Stimulated activated CD8-positive, alpha-beta memory T cell treated with anti-CD3 and anti-CD28 coated beads, Interleukin-15, amount 100 ng/mL, for 48 hours (primary cell): ENCODE measurements at regions not wholly inside any gene's neighbourhood (a gene's known extent, or its start where the extent isn't known, plus 50 kb on each side); places are given as distances from the start of the nearest gene placed in this dataset.
"Not testable (repeated sequence)": the region's sequence is repeated elsewhere in the genome, so short reads cannot be mapped to it uniquely, and the experiment has no call there.

Experiments used
- DNase-seq, 2 donors: peaks; one replicate each; pipeline ENCODE4 v3.0.0-alpha.2; 2020; ENCODE audit warnings: low read depth in 2 of 2

DNA sequence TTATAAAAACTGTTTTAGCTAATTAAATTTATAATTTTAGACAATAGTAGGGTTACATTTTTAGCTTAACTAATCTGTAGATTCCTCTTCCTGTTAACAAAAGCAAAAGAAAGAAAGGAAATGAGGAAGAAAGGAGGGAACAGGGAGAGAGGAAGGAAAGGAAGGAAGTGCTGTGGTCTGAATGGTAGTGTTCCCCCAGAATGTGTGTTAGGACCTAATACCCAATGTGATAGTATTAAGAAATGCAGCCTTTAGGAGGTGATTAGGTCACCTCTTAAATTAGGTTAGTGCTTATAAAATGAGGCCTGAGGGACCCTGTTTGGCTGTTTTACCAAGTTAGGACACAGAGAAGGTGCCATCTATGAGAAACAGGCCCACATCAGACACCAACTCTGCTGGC, 136.9 kb upstream of the SAMSN1 start:
- no peak for DNase-seq

DNA sequence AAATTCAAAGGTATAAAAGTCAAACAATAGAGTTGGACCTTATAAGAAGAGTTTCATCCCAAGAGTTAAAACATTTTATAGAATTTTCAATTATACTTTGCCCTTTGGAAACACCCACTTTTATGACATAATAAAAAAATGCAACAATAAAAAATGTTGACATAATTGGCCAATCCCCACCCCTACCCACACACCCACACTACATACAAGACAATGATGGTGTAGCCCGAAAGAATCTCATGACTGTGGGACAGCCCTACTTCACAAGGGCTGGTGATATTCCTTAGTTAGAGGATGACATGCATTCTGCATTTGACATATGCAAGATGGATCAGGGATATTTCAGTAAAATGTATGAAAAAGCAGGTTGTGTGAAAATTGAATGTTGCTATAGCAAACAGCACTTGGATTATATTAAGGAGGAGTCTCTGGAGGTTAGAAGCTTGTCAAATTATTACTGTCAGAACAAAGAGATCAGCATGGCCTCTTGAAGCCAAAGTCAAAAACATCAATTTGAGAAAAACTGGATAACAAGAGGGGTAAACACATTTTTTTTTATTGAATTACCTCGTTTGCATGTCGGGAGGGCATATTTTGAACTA, 133.0 kb upstream of the SAMSN1 start:
- no peak for DNase-seq

DNA sequence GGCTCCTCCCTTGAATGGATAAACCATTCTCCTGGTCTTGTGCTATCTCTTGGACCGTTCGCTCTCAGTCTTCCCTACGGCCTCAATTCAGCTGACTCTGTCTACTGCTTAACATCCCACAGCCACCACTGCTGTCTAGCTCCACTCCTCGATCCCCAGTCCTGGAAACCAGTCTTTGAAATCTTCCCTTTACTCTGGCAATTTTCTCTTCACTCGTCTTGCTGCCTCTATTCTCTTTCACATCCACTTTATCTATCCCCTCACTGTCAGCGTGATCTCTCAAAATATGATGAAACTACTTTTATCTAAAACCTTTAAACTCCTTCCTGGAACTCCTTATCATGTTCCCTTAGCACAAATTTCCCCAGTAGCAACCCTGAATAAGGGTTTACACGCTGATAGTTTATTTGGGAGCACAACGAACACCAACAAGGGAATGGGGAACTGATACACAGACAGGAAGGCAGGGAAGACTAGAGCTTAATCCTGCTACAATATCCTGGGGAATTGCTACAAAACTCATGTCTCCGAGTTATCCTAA, 131.6 kb upstream of the SAMSN1 start:
- no peak for DNase-seq

DNA sequence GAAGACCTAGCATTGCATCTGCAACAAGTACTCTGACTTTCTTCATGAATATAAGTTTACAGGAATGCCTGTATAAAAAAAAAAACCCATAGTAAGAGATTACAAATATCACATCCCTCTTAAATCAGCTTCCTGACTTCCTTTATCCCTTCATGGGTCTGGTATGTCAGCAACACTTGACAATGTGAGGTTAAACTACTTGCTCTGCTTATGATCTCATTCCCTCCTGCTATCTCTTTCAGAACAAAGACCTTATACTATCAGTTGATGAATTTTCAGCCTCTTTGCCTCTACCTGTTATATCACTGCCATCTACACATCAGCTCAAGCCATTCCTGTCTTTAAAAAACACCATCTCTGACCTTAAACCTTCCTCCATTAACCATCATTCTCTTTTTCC, 130.9 kb upstream of the SAMSN1 start:
- DNase-seq: no peak

DNA sequence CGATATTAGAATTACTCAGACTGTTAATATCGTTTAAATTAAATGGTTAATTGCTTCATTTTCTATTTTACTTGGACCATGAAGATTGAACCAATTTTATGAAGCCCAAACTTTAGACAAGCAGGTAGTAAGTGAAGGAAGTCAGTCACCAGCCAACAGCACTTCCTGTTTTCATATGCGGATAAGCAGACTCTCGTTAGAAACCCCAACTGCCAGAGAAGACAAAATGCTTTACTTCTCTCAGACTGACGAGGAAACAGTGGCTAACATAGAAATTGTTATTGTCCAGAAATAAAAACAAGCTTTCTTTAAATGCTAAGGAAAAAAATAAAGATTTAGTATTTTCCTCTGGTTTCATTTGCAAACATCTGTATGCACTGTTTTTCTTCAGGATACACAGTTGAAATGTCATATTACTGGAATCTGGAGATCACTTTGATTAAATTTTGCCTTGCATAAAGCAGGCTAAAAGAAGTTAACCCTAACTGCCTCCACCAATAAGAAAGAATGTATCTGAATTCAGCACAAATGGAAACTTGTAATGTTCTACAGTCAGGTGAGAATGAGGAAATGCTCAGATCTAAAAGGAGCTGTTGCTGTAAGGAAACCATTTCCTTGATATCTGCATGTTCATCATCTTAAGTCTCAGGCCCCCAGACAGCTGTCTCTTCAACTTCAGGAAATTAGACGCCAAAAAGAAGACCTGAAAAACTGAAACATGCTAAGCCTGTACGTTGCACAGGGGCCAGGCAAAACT, 129.8 kb upstream of the SAMSN1 start:
- DNase-seq: no peak

DNA sequence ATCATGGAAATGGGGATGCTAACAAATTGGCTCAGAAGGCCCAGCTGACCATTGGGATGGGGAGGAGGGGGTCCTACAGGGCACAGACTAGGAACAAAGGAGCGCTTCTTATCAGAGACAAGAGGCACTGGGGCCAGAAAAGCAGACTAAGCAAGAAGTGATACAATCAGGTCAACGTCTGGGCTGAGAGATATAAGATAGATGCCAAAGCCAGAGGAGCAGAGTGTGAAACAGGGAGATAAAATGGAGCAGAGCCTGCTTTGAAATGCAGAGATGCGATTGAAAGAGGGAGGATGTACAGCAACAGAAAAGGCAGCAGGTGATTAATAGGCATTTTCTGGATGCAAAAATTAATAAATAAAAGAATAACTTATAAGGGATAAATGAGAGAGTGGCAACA, 127.5 kb upstream of the SAMSN1 start:
- DNase-seq: no peak

DNA sequence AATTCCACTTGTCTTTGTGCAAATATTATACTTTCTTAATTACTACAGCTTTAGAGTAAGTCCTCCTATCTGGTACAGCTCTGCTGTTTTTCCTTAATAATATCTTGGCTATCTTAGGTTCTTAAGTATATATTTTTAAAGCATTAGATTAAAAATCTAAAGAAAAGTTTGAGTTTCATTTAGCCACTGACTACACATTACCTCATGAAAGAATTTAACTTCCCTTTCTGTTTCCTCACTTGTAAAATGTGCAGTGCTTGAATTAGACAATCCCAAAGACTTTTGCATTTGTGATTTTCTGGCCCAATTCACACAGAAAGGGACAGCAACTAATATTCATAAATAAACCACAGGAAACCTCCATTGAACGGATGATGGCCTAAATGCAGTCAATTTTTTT, 126.4 kb upstream of the SAMSN1 start:
- DNase-seq: no peak

DNA sequence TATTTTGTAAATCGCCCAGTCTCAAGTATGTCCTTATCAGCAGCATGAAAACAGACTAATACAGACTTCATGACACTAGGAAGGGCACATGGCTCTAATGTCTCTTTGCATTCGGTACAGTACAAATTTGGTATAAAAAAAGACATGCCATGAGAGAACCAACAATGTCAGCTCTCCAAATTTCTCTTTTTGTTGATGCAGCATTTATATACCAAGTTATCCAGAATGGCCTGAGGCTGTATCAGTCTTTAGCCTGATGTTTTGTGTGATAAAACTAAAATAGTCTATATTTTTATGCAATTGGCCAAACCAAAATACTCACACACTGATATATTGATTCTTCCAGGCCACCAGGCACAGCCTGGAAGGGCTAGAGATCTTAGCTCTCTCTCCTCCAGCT, 124.3 kb upstream of the SAMSN1 start:
- no peak for DNase-seq

DNA sequence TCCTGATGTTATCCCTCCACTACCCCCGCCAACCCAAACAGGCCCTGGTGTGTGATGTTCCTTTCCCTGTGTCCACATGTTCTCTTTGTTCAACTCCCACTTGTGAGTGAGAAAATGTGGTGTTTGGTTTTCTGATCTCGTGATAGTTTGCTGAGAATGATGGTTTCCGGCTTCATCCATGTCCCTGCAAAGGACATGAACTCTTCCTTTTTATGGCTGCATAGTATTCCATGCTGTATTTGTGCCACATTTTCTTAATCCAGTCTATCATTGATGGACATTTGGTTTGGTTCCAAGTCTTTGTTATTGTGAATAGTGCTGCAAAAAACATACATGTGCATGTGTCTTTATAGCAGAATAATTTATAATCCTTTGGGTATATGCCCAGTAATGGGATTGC, 123.0 kb upstream of the SAMSN1 start:
- not testable (repeated sequence) for DNase-seq

DNA sequence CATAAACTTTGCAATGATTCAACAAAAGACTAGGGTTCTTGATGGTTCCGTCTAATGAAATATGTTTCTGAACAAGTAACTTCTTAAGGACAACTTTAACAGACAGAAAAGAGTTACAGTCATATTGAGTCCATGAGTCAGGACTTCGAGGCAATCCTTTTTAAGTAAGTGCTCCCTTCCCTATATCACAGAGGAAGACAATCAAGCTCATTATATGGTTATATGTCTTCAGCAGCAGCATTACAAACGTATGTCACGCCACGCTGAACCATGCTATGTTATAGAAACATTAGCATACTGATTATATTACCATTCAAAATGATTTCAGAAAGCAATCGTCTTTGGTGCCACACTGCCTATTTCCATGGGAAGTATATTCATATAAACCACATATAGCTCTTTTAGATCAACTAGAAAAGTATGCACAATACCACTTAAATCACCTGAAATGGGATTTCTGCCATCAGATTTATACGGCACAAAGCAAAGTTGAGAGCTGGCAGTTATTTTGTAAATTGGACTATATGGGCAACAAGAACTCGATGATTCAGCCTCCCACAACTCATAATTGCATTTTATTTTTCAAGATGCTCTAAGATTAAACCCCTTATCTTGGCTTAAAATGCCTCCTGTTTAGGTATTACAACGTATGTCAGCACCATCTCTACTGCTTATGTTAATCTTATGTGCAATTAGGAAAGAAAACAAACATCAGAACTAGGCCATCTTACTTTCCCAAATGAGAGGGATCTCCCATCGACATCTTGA, 111.3 kb upstream of the SAMSN1 start:
- DNase-seq: no peak

DNA sequence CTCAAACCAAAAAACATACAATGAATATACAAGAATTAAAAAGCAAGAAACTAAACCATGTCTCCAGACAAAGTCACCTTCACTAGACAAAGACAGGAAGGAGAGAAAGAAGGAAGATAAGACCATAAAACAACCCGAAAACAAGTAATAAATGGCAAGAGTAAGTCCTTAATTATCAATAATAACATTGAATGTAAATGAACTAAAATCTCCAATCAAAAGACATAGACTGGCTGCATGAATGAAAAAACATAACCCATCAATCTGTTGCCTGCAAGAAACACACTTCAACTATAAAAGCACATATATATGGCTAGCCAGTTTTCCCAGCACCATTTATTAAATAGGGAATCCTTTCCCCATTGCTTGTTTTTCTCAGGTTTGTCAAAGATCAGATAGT, 100.8 kb upstream of the SAMSN1 start:
- DNase-seq: no peak

DNA sequence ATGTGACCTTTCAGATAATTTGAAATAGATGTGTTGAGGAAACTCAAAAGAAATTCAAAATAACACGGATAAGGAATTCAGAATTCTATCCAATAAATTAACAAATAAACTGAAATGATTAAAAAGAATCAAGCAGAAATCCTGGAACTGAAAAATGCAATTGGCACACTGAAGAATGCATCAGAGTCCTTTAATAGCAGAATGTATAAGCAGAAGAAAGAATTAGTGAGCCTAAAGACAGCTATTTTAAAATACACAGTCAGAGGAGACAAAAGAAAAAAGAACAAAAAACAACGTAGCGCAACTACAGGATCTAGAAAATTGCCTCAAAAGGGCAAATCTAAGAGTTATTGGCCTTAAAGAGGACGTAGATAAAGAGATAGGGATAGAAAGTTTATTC, 99.6 kb upstream of the SAMSN1 start:
- no peak for DNase-seq

DNA sequence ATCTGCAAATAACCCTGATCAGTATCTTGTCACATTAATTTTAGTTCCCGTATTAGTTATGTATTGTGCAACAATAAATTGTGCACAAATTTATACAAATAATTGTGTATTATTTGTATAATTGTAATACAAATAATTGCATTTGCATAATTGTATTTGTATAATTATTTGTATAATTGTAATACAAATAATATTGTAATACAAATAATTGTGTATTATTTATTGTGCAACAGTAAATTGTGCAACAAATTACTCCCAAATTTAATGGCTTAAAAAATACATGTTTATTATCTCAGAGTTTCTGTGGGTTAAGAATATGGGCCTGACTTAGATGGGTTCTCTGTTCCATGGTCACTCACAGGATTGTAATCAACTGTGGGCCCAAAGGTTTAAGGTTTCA, 86.2 kb upstream of the SAMSN1 start:
- DNase-seq: no peak

DNA sequence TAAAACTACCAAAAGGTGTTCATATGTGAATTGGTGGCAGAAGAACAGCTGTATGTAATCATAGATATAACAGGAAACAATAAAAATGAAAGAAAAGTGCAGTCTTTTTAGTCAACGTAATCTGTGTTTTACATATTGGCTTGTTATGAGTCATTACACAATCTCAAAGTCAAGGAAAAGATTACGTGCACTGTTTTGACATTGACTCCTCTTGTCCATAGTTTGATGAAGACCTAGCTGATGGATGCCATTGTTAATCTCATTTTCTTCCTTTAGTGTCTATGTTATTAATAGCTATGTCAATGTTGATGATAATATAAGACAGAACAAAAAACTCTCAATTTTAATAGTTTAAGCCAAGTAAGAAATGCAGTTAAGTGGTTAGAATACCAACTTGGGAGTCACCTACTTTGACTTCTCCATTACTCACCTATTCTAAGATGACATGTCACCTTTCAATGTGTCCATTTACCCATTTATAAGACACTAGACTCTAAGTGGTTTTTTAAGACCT, 84.5 kb upstream of the SAMSN1 start:
- DNase-seq: no peak

DNA sequence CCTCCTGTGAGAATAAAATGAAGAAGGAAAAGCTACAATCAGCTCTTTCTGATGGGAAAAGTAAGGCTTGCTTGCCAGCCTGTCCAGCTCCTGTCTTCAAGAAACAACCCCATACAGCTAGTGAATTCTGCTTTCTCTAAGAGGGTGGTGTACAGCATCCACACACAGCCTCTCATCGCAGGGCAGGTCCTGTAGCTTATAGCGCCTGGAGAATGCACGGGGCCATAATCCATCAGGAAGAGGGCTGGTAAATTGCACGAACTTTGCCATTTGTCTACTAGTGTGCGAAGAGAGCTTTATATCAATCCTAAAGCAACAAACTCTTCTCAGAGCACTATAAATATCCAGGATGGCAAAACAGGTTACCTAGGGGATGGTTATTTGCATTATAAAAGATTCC, 83.3 kb upstream of the SAMSN1 start:
- no peak for DNase-seq

DNA sequence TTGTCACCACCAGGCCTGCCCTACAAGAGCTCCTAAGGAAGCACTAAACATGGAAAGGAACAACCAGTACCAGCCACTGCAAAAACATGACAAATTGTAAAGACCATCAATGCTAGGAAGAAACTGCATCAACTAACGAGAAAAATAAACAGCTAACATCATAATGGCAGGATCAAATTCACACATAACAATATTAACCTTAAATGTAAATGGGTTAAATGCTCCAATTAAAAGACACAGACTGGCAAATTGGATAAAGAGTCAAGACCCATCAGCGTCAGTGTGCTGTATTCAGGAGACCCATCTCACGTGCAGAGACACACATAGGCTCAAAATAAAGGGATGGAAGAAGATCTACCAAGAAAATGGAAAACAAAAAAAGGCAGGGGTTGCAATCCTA, 77.0 kb upstream of the SAMSN1 start:
- DNase-seq: not testable (repeated sequence)

DNA sequence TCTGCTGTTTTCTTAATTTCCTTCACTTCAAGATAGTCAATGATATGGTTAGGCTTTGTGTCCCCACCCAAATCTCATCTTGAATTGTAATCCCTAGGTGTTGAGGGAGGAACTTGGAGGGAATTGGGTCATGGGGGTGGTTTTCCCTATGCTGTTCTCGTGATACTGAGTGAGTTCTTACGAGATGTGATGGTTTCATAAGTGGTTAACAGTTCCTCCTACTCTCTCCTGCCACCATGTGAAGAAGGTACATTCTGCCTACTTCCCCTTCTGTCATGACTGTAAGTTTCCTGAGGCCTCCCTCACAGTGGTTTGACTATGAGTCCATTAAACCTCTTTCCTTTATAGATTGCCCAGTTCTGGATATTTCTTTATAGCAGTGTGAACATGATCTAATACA, 74.0 kb upstream of the SAMSN1 start:
- no peak for DNase-seq

DNA sequence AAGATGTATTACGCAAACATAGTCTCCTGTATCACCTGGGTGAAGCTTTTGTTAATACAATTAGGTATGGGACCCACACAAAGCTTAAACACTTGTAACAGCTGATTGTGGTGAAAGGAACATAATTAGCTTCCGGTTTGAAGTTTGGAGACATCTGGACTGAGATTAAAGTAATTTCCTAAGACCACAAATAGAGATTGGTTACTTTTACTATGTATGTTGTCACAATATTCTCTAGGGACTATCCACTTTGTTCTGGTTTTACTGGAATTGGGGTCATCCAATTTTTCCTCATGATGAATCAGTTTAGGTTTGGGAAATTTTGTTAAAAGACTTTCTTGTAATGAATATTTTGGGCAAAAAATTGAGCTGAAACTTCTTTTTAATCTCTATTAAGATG, 71.8 kb upstream of the SAMSN1 start:
- DNase-seq: no peak

DNA sequence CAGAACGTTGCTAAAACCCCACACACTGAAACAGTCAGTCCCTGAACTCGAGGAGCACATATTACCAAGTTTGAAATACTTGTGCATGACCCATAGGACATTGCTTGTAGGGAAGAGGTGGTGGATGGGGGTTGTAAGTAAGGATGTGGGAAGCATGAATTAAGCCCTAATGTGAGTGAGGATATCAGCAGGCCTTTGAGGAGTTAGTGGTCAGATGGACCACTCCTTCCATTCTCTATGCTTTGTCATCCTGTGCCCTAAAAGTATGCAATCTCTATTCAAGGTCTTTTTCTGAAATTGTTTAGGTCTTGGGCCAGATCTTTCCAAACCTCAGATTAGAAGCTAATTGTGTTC, 70.9 kb upstream of the SAMSN1 start:
- DNase-seq: no peak

DNA sequence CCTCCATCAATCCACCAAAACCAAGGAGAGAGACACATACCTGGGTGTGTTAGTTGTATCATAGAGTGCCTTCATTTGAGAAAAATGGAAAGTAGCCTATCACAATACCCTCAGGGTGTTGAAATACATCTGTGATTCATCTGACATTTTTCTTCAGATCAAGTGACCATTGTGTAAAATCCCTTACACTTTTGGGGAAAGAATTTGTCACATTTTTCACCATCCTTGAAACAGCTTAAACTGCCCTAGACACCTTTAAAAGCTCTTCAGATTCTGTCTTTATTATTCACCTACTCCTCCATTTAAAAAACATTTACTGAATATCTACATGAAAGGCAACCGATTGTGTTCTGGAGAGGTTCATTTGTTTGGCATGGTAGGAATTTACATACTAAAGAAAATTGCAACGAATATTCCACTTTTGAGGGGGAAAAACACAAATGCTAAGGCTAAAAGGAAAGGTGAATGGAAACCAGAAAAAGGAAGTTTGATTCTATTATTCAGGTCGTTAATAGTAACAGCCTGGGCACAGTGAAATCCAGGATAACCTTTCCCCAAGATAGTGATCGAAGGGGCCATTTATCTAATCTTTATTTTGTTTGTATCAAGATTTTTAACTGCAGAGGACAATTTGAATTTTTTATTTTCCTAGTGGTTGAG, 70.4 kb upstream of the SAMSN1 start:
- DNase-seq: no peak

DNA sequence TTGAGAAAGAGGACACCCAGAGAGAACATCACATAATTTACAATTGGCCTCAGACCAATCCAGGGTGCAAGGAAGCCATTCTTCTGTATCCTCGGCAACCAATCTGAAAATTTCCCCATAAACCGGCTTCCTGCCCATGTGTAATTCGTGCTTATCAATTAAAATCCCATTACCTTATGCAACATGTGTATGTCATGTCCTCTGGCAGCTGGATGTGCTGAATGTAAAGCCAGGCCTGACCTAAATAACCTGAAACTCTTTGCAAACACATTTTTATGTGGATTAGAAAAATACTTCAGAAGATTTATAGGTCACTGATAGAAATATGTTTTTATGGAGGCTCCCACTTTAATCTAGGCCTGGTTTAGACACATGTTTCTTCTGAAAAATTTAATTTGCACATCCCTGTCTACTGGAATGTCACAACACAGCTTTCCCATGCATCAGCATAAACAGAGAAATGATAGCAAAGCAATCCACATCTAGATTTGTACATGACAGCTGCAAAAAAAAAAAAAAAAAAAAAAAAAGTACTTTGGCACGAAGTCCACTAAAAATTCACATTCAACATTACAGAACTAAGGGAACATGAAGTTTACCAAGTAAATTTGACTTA, 69.4 kb upstream of the SAMSN1 start:
- DNase-seq: no peak

DNA sequence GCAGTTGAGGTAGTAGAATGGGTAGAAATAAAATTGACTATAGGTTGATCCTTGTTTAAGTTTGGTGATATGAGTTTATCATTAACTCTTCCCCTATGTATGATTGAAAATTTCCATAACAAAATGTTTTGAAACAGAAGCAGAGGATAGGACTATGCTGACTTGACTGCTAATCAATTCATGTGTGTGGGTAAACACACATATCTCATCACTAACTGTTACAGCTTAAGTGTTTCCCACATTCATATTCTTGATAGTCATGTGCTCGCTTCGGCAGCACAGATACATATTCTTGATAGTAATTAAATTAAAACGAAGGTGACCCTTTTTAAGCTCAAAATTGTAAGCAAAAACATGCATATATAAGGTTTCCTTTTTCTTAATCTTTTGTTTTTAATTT, 68.2 kb upstream of the SAMSN1 start:
- no peak for DNase-seq
